Globus pallidus (tissue), 1 donor: ENCODE measurements at regions not wholly inside any gene's neighbourhood (a gene's known extent, or its start where the extent isn't known, plus 50 kb on each side); places are given as distances from the start of the nearest gene placed in this dataset.

ENCODE experiments used
- DNase-seq: peaks from one replicate; pipeline ENCODE4 v3.0.0-alpha.2; 2015; ENCODE audit warnings: low spot score

- DNase-seq, result no peak
These were observed 276.3 kb upstream of the LDB2 start for GRCh38 chr4:17174751-17175150.

- no peak for DNase-seq
These were observed 274.9 kb upstream of the LDB2 start for GRCh38 chr4:17173300-17173699.

GRCh38 chr4:17170131-17170530 lies 271.7 kb upstream of the LDB2 start:
- no peak for DNase-seq

- no peak for DNase-seq
These were observed 271.3 kb upstream of the LDB2 start for GRCh38 chr4:17169699-17170098.

GRCh38 chr4:17168571-17168970 lies 270.1 kb upstream of the LDB2 start:
- peak; percentile 25 for DNase-seq

GRCh38 chr4:17166954-17167353 lies 268.5 kb upstream of the LDB2 start:
- DNase-seq, result peak; percentile 37

GRCh38 chr4:17165286-17165685 lies 266.8 kb upstream of the LDB2 start:
- no peak for DNase-seq

GRCh38 chr4:17164666-17165065 lies 266.2 kb upstream of the LDB2 start:
- no peak for DNase-seq

GRCh38 chr4:17163156-17163771 lies 264.8 kb upstream of the LDB2 start:
- DNase-seq, result no peak

GRCh38 chr4:17157304-17157703 lies 258.9 kb upstream of the LDB2 start:
- DNase-seq, result no peak

GRCh38 chr4:17155486-17155885 lies 257.0 kb upstream of the LDB2 start:
- no peak for DNase-seq

- DNase-seq, result no peak
These were observed 255.1 kb upstream of the LDB2 start for GRCh38 chr4:17153572-17153971.

GRCh38 chr4:17152941-17153540 lies 254.6 kb upstream of the LDB2 start:
- no peak for DNase-seq

- DNase-seq, result no peak
These were observed 243.8 kb upstream of the LDB2 start for GRCh38 chr4:17142232-17142711.

- DNase-seq, result no peak
These were observed 240.4 kb upstream of the LDB2 start for GRCh38 chr4:17138847-17139246.

GRCh38 chr4:17134565-17134964 lies 236.1 kb upstream of the LDB2 start:
- no peak for DNase-seq

- no peak for DNase-seq
These were observed 235.7 kb upstream of the LDB2 start for GRCh38 chr4:17134100-17134499.

GRCh38 chr4:17132226-17132625 lies 233.8 kb upstream of the LDB2 start:
- no peak for DNase-seq

GRCh38 chr4:17128268-17128667 lies 229.8 kb upstream of the LDB2 start:
- no peak for DNase-seq

- DNase-seq, result no peak
These were observed 228.0 kb upstream of the LDB2 start for GRCh38 chr4:17126321-17126966.

GRCh38 chr4:17124767-17125166 lies 226.3 kb upstream of the LDB2 start:
- no peak for DNase-seq

- no peak for DNase-seq
These were observed 222.3 kb upstream of the LDB2 start for GRCh38 chr4:17120761-17121160.

GRCh38 chr4:17117746-17118145 lies 219.3 kb upstream of the LDB2 start:
- DNase-seq, result no peak

GRCh38 chr4:17115583-17115982 lies 217.1 kb upstream of the LDB2 start:
- DNase-seq, result no peak
